Activated CD4-positive, alpha-beta memory T cell treated with anti-CD3 and anti-CD28 coated beads for 36 hours (primary cell): ENCODE measurements at regions not wholly inside any gene's neighbourhood (a gene's known extent, or its start where the extent isn't known, plus 50 kb on each side); places are given as distances from the start of the nearest gene placed in this dataset.

ENCODE experiments used
- CTCF ChIA-PET: fragments of 350-600 bp; sonication (Branson Sonifier 250); formaldehyde crosslinking; loops from one replicate; lab custom pipeline; 2021; ENCODE audit warnings: antibody characterized with exemption, inconsistent platforms; lab: Charles Lee
- POLR2A ChIA-PET: fragments of 350-600 bp; sonication (Branson Sonifier 250); formaldehyde crosslinking; loops from one replicate; lab custom pipeline; 2021; ENCODE audit warnings: antibody characterized with exemption; lab: Charles Lee
- DNase-seq: peaks from one replicate; pipeline ENCODE4 v3.0.0-alpha.2; 2020
- H3K27ac Mint-ChIP-seq: one replicate; pipeline ENCODE4 v1.8.0; 2021; ENCODE audit warnings: mixed read lengths
- H3K27me3 Mint-ChIP-seq: one replicate; pipeline ENCODE4 v1.8.0; 2021; ENCODE audit warnings: mixed read lengths
- H3K36me3 Mint-ChIP-seq: one replicate; pipeline ENCODE4 v1.8.0; 2021; ENCODE audit warnings: mixed read lengths
- H3K4me1 Mint-ChIP-seq: one replicate; pipeline ENCODE4 v1.8.0; 2021; ENCODE audit warnings: low read depth, mixed read lengths
- H3K4me3 Mint-ChIP-seq: one replicate; pipeline ENCODE4 v1.8.0; 2021; ENCODE audit warnings: mild to moderate bottlenecking, mixed read lengths
- H3K9me3 Mint-ChIP-seq: one replicate; pipeline ENCODE4 v1.8.0; 2021; ENCODE audit warnings: mixed read lengths
- intact Hi-C: fragments of 100-400 bp; cut with micrococcal nuclease; formaldehyde crosslinking; loops from one replicate; pipeline ENCODE4 v1.15.1; 2023

- CTCF ChIA-PET = no interaction called here
These were observed 1001.9 kb downstream of the PDHA2 start for GRCh38 chr4:96841801-96842200.

GRCh38 chr4:96844858-96845490, 1005.1 kb downstream of the PDHA2 start:
- Mint-ChIP-seq H3K4me3 (no peak overlapping the region), H3K27ac (no peak overlapping the region), H3K4me1 (no peaks in the 10 kb centered on the region), H3K9me3 (no peaks in the 10 kb centered on the region), H3K36me3 (no peaks in the 10 kb centered on the region), H3K27me3 (no peaks in the 10 kb centered on the region)
- no peak for DNase-seq
- POLR2A ChIA-PET = no interaction called here
- intact Hi-C loops = no loop called here
- CTCF ChIA-PET = no interaction called here

More at GRCh38 chr4:96841801-96842200, 1001.9 kb downstream of the PDHA2 start:
- no peak overlapping the region for H3K4me3 Mint-ChIP-seq
- no peak overlapping the region for H3K27ac Mint-ChIP-seq
- POLR2A ChIA-PET = no interaction called here
- H3K4me1 Mint-ChIP-seq = no peaks in the 10 kb centered on the region
- H3K36me3 Mint-ChIP-seq = no peaks in the 10 kb centered on the region
- H3K27me3 Mint-ChIP-seq = no peaks in the 10 kb centered on the region
- H3K9me3 Mint-ChIP-seq = no peaks in the 10 kb centered on the region
- no peak for DNase-seq
- intact Hi-C loops = no loop called here

- Mint-ChIP-seq H3K36me3 (no peaks in the 10 kb centered on the region), H3K27ac (no peak overlapping the region), H3K4me3 (no peak overlapping the region), H3K9me3 (no peaks in the 10 kb centered on the region), H3K4me1 (no peaks in the 10 kb centered on the region), H3K27me3 (no peaks in the 10 kb centered on the region)
- CTCF ChIA-PET = no interaction called here
- DNase-seq = no peak
- intact Hi-C loops = no loop called here
- POLR2A ChIA-PET = no interaction called here
These were observed 1005.9 kb downstream of the PDHA2 start for GRCh38 chr4:96845819-96846218.

GRCh38 chr4:96874657-96875056, 1034.8 kb downstream of the PDHA2 start:
- H3K27me3 Mint-ChIP-seq = no peaks in the 10 kb centered on the region

GRCh38 chr4:96879527-96879926, 1039.6 kb downstream of the PDHA2 start:
- Mint-ChIP-seq H3K4me3 (no peak overlapping the region), H3K27ac (no peak overlapping the region), H3K27me3 (no peaks in the 10 kb centered on the region), H3K4me1 (no peaks in the 10 kb centered on the region), H3K9me3 (peaks cover 8% of the 10 kb centered on the region), H3K36me3 (no peaks in the 10 kb centered on the region)
- intact Hi-C loops = no loop called here
- no peak for DNase-seq
- CTCF ChIA-PET = no interaction called here
- POLR2A ChIA-PET = no interaction called here

More at GRCh38 chr4:96874657-96875056, 1034.8 kb downstream of the PDHA2 start:
- ChIA-PET CTCF (no interaction called here), POLR2A (no interaction called here)
- no peak overlapping the region for H3K4me3 Mint-ChIP-seq
- H3K9me3 Mint-ChIP-seq = peaks cover 8% of the 10 kb centered on the region
- no peak for DNase-seq
- H3K36me3 Mint-ChIP-seq = no peaks in the 10 kb centered on the region
- intact Hi-C loops = no loop called here
- no peaks in the 10 kb centered on the region for H3K4me1 Mint-ChIP-seq
- no peak overlapping the region for H3K27ac Mint-ChIP-seq

- POLR2A ChIA-PET = no interaction called here
- H3K4me1 Mint-ChIP-seq = no peaks in the 10 kb centered on the region
These were observed 1048.0 kb downstream of the PDHA2 start for GRCh38 chr4:96887857-96888256.

GRCh38 chr4:96894621-96895020, 1054.7 kb downstream of the PDHA2 start:
- no peaks in the 10 kb centered on the region for H3K4me1 Mint-ChIP-seq
- POLR2A ChIA-PET = no interaction called here

More at GRCh38 chr4:96887857-96888256, 1048.0 kb downstream of the PDHA2 start:
- Mint-ChIP-seq H3K9me3 (peaks cover 2% of the 10 kb centered on the region), H3K4me3 (no peak overlapping the region), H3K27me3 (no peaks in the 10 kb centered on the region), H3K36me3 (no peaks in the 10 kb centered on the region), H3K27ac (no peak overlapping the region)
- no peak for DNase-seq
- CTCF ChIA-PET = no interaction called here
- intact Hi-C loops = no loop called here

GRCh38 chr4:96895826-96896225, 1055.9 kb downstream of the PDHA2 start:
- Mint-ChIP-seq H3K4me1 (no peaks in the 10 kb centered on the region), H3K27me3 (no peaks in the 10 kb centered on the region), H3K9me3 (peaks cover 4% of the 10 kb centered on the region), H3K4me3 (no peak overlapping the region), H3K36me3 (no peaks in the 10 kb centered on the region), H3K27ac (no peak overlapping the region)
- POLR2A ChIA-PET = no interaction called here
- CTCF ChIA-PET = no interaction called here
- intact Hi-C loops = no loop called here
- DNase-seq = no peak

More at GRCh38 chr4:96894621-96895020, 1054.7 kb downstream of the PDHA2 start:
- CTCF ChIA-PET = no interaction called here
- no peaks in the 10 kb centered on the region for H3K36me3 Mint-ChIP-seq
- H3K4me3 Mint-ChIP-seq = no peak overlapping the region
- peaks cover 4% of the 10 kb centered on the region for H3K9me3 Mint-ChIP-seq
- no peaks in the 10 kb centered on the region for H3K27me3 Mint-ChIP-seq
- no peak overlapping the region for H3K27ac Mint-ChIP-seq
- intact Hi-C loops = no loop called here
- DNase-seq = no peak

- no peak overlapping the region for H3K4me3 Mint-ChIP-seq
- POLR2A ChIA-PET = no interaction called here
- H3K9me3 Mint-ChIP-seq = peaks cover 2% of the 10 kb centered on the region
These were observed 1072.8 kb downstream of the PDHA2 start for GRCh38 chr4:96912716-96913115.

GRCh38 chr4:96913441-96914080, 1073.7 kb downstream of the PDHA2 start:
- intact Hi-C loops = no loop called here
- POLR2A ChIA-PET = no interaction called here
- CTCF ChIA-PET = no interaction called here
- Mint-ChIP-seq H3K27me3 (no peaks in the 10 kb centered on the region), H3K36me3 (no peaks in the 10 kb centered on the region), H3K4me3 (no peak overlapping the region), H3K4me1 (no peaks in the 10 kb centered on the region), H3K9me3 (peaks cover 2% of the 10 kb centered on the region), H3K27ac (no peak overlapping the region)
- DNase-seq = no peak

More at GRCh38 chr4:96912716-96913115, 1072.8 kb downstream of the PDHA2 start:
- no peak for DNase-seq
- Mint-ChIP-seq H3K27ac (no peak overlapping the region), H3K4me1 (no peaks in the 10 kb centered on the region), H3K36me3 (no peaks in the 10 kb centered on the region), H3K27me3 (no peaks in the 10 kb centered on the region)
- intact Hi-C loops = no loop called here
- CTCF ChIA-PET = no interaction called here

- Mint-ChIP-seq H3K4me3 (no peak overlapping the region), H3K36me3 (no peaks in the 10 kb centered on the region), H3K9me3 (peaks cover 2% of the 10 kb centered on the region), H3K4me1 (no peaks in the 10 kb centered on the region), H3K27ac (no peak overlapping the region), H3K27me3 (no peaks in the 10 kb centered on the region)
- intact Hi-C loops = no loop called here
- no peak for DNase-seq
- ChIA-PET CTCF (no interaction called here), POLR2A (no interaction called here)
These were observed 1076.8 kb downstream of the PDHA2 start for GRCh38 chr4:96916711-96917110.

GRCh38 chr4:96936886-96937285, 1097.0 kb downstream of the PDHA2 start:
- CTCF ChIA-PET = no interaction called here
- DNase-seq = no peak
- no peaks in the 10 kb centered on the region for H3K4me1 Mint-ChIP-seq
- POLR2A ChIA-PET = no interaction called here
- H3K27ac Mint-ChIP-seq = no peak overlapping the region
- intact Hi-C loops = no loop called here
- no peak overlapping the region for H3K4me3 Mint-ChIP-seq
- H3K9me3 Mint-ChIP-seq = no peaks in the 10 kb centered on the region
- no peaks in the 10 kb centered on the region for H3K36me3 Mint-ChIP-seq
- H3K27me3 Mint-ChIP-seq = no peaks in the 10 kb centered on the region

GRCh38 chr4:96946552-96946951, 1106.7 kb downstream of the PDHA2 start:
- CTCF ChIA-PET = no interaction called here
- Mint-ChIP-seq H3K36me3 (no peaks in the 10 kb centered on the region), H3K4me1 (no peaks in the 10 kb centered on the region), H3K27me3 (no peaks in the 10 kb centered on the region), H3K9me3 (no peaks in the 10 kb centered on the region), H3K27ac (no peak overlapping the region), H3K4me3 (no peak overlapping the region)
- intact Hi-C loops = no loop called here
- DNase-seq = no peak
- POLR2A ChIA-PET = no interaction called here
